Pancreas (tissue), 10 donors: ENCODE measurements at regions not wholly inside any gene's neighbourhood (a gene's known extent, or its start where the extent isn't known, plus 50 kb on each side); places are given as distances from the start of the nearest gene placed in this dataset.

Experiments
- ATAC-seq, 4 donors: fragments of 200-7000 bp; cut with Tn5 transposase; one replicate each; pipeline versions ENCODE4 v1.8.0 to v1.9.1; 2020; ENCODE audit warnings: mild to moderate bottlenecking in 4 of 4, moderate library complexity in 4 of 4
- DNase-seq, 6 donors: peaks; one replicate each; pipeline ENCODE4 v3.0.0-alpha.2; 2020
- FAIRE-seq: peaks from 2 replicates; lab custom pipeline; 2012; peaks lifted over from hg19 to GRCh38; lab: Jason Lieb, UNC
- H3K27ac ChIP-seq, 4 donors: fragments of 200-600 bp; sonication (generic); 1 replicate in 3 of 4; 2 replicates in 1 of 4; pipeline versions ENCODE4 v1.5.0 to v1.8.0; 2020
- H3K27me3 ChIP-seq, 4 donors: fragments of 200-600 bp; one replicate each; pipeline ENCODE4 v1.8.0; 2021
- H3K36me3 ChIP-seq, 3 donors: fragments of 200-600 bp; sonication (generic) in 1 of 3; one replicate each; pipeline versions ENCODE4 v1.5.0 to v1.8.0; 2020 to 2021
- H3K4me1 ChIP-seq, 3 donors: fragments of 200-600 bp; one replicate each; pipeline ENCODE4 v1.8.0; 2021
- H3K4me3 ChIP-seq, 4 donors: fragments of 200-600 bp; sonication (generic) in 2 of 4; one replicate each; pipeline versions ENCODE4 v1.5.0 to v1.8.0; 2020 to 2021
- H3K9me3 ChIP-seq, 4 donors: fragments of 200-600 bp; one replicate each; pipeline ENCODE4 v1.8.0; 2021
- WGBS, 2 donors: extraction: QIAGEN DNeasy Blood & Tissue Kit; methylation state at CpG; one replicate each; pipeline ENCODE4 v1.1.7; 2013; 5-methylcytosine and 5-hydroxymethylcytosine counted together
- intact Hi-C, 3 donors: fragments of 100-400 bp; cut with DNase I; formaldehyde crosslinking; loops; one replicate each; pipeline versions ENCODE4 v1.11.1 to v1.14.2; 2022
- TF ChIP-seq, protein P1 (sequence below), 4 donors: fragments of 200-600 bp; sonication (generic) in 3 of 4; IDR thresholded peaks; one replicate each; pipeline versions ENCODE4 v1.5.0 to v1.8.0; 2021; ENCODE audit warnings: antibody characterized with exemption in 4 of 4
- donor health status: healthy with polysubstance abuse.
- donor health status: DM: no; HTN: no; CAD: no; lungs with moderate emphysema.
- donor health status: DM: no; HTN: no; CAD: no.
- donor health status: control.
- donor health status: control.
- donor health status: Bipolar disorder and iron deficiency.
- donor health status: DM: yes; HTN: yes; CAD: no.
- donor health status: DM: no; HTN: no; CAD: no.
- donor health status: DM: no; HTN: no; CAD: no.
- donor health status: DM: yes; HTN: yes; CAD: no.

DNA sequence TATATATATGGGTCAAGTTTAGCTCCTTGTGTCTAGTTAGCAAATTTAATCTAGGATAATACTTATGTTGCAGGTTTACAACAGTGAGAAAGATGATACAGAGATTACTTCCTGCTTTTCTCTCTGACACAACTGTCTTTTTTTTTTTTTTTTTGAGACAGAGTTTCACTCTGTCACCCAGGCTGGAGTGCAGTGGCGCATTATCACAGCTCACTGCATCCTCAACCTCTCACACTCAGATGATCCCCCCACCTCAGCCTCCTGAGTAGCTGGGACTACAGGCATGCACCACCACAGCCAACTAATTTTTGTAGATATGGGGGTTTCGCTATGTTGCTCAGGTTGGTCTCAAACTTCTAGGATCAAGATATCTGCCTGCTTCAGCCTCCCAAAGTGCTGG, 706.9 kb upstream of the SOX9 start:
- Histone ChIP-seq H3K36me3 (no peaks in the 10 kb centered on the region), H3K9me3 (no peaks in the 10 kb centered on the region), H3K27me3 (no peaks in the 10 kb centered on the region), H3K27ac (no peak overlapping the region), H3K4me1 (no peaks in the 10 kb centered on the region), H3K4me3 (no peak overlapping the region)
- ATAC-seq (no peak), FAIRE-seq (no peak), DNase-seq (no peak)
- intact Hi-C loops: no loop called here
- TF ChIP-seq, protein P1, sequence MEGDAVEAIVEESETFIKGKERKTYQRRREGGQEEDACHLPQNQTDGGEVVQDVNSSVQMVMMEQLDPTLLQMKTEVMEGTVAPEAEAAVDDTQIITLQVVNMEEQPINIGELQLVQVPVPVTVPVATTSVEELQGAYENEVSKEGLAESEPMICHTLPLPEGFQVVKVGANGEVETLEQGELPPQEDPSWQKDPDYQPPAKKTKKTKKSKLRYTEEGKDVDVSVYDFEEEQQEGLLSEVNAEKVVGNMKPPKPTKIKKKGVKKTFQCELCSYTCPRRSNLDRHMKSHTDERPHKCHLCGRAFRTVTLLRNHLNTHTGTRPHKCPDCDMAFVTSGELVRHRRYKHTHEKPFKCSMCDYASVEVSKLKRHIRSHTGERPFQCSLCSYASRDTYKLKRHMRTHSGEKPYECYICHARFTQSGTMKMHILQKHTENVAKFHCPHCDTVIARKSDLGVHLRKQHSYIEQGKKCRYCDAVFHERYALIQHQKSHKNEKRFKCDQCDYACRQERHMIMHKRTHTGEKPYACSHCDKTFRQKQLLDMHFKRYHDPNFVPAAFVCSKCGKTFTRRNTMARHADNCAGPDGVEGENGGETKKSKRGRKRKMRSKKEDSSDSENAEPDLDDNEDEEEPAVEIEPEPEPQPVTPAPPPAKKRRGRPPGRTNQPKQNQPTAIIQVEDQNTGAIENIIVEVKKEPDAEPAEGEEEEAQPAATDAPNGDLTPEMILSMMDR (IDR thresholded peaks at IDR 0.05): no peak
- WGBS, 2 donors: 92 to 95% methylated on average over 2 of the region's 2 CpGs

DNA sequence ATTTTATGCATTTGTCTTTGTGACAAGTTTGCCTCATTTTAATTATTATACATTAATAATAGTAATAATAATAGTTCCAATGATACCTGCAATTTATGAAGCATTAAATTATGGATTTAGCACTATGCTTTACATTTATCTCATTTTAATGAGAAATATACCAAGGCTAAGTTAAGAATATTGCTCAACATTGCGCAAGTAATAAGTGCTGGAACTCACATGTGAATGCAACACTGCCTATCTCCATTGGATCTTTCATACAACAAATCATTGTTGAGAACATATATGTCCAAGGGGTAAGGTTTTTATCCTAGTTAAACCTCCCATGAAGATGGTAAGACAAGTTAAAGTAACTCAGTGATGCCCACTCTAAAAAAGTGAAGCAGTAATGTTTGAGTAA, 703.7 kb upstream of the SOX9 start:
- Histone ChIP-seq H3K9me3 (no peaks in the 10 kb centered on the region), H3K27me3 (no peaks in the 10 kb centered on the region), H3K4me1 (no peaks in the 10 kb centered on the region), H3K27ac (no peak overlapping the region), H3K4me3 (no peak overlapping the region), H3K36me3 (no peaks in the 10 kb centered on the region)
- TF ChIP-seq, protein P1 (IDR thresholded peaks at IDR 0.05): no peak
- ATAC-seq: no peak
- FAIRE-seq: no peak
- intact Hi-C loops: no loop called here
- no peak for DNase-seq
- 92 to 100% methylated on average over 1 of the region's 1 CpG for WGBS, 2 donors

DNA sequence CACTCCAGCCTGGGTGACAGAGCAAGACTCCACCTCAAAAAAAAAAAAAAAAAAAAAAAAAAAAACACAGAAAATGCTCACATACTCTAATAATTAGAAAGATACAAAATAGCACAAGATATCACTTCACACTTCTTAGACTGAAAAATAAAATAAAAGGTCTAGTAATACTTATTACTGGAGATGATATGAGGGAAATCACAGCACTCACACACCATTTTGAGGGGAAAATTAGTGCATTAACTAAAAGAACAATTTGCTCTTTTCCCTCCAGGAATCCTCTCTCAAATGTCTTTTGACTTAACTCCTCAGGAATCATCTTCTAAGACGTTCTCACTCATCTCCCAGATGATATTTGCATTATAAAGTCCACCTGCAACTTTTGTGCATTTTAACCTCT, 697.9 kb upstream of the SOX9 start:
- no peak for FAIRE-seq

DNA sequence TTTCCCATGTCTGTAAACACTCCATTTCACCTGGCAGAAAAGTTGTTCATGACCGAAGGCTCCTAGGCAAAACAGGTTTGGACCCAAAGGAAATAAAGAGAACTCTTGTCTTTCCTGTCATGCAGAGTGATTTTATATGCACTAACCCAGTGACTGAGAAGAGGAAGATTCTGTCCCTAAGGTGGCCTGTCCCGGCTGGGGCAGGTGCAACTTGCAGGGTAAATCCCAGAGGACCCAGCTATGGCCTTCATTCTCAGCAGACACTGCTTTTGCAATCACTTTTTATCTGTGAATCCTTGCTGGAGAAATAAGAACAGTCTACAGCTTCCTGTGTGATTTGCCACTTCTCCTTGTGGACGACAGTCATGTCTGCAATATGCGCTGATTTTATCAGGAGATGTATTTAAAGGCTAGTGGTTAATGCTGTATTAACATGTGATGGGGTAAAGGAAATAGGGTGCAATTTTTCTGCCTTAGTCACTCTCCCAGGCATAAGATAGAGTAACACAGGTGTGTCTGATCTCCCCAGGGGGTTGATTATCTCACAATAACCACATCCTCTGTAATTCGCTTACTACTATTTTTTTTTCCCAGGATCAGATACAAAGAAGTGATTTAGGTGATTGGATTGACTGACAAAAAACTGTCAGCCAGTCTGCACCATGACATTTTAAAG, 696.8 kb upstream of the SOX9 start:
- DNase-seq (no peak), ATAC-seq (peak in 2 of 4 donors; percentile 47 to 78), FAIRE-seq (no peak)
- no peaks in the 10 kb centered on the region for H3K4me1 ChIP-seq
- intact Hi-C loops: no loop called here
- no peaks in the 10 kb centered on the region for H3K36me3 ChIP-seq
- WGBS, 2 donors: 56 to 69% methylated on average over 5 of the region's 5 CpGs
- no peak overlapping the region for H3K27ac ChIP-seq
- no peaks in the 10 kb centered on the region for H3K27me3 ChIP-seq
- TF ChIP-seq, protein P1 (IDR thresholded peaks at IDR 0.05): no peak
- no peak overlapping the region for H3K4me3 ChIP-seq
- H3K9me3 ChIP-seq: no peaks in the 10 kb centered on the region

More for the DNA sequence above, 697.9 kb upstream of the SOX9 start:
- 46 to 74% methylated on average over 1 of the region's 1 CpG for WGBS, 2 donors
- intact Hi-C loops: no loop called here
- H3K36me3 ChIP-seq: no peaks in the 10 kb centered on the region
- no peaks in the 10 kb centered on the region for H3K4me1 ChIP-seq
- TF ChIP-seq, protein P1 (IDR thresholded peaks at IDR 0.05): no peak
- no peaks in the 10 kb centered on the region for H3K27me3 ChIP-seq
- H3K9me3 ChIP-seq: no peaks in the 10 kb centered on the region
- H3K4me3 ChIP-seq: no peak overlapping the region
- DNase-seq (no peak), ATAC-seq (no peak)
- H3K27ac ChIP-seq: no peak overlapping the region

DNA sequence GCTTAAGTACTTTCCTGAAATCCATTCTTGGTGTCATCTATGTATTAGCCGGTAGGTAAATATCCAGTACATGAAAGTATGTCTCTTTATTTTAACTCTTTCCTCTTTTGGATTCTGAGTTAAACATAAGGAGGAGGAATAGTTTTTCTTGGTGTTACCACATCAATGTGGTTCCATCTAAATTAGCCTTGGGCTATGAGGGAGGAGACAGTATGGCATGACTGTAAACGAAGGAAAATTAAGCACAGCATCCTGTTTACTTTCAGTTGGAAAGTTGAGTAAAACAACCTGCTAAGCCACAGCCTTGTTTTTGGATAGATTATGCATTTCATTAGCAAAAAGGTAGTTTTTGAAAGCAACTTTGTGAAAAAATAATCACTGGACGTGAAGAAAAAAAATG, 693.0 kb upstream of the SOX9 start:
- WGBS, 2 donors: 66 to 84% methylated on average over 3 of the region's 3 CpGs
- no peaks in the 10 kb centered on the region for H3K27me3 ChIP-seq
- intact Hi-C loops: no loop called here
- H3K36me3 ChIP-seq: no peaks in the 10 kb centered on the region
- H3K27ac ChIP-seq: no peak overlapping the region
- H3K4me1 ChIP-seq: no peaks in the 10 kb centered on the region
- H3K9me3 ChIP-seq: no peaks in the 10 kb centered on the region
- DNase-seq: no peak
- TF ChIP-seq, protein P1 (IDR thresholded peaks at IDR 0.05): no peak
- no peak for FAIRE-seq
- ATAC-seq: no peak
- no peak overlapping the region for H3K4me3 ChIP-seq
